ENCODE measurements at regions not wholly inside any gene's neighbourhood (a gene's known extent, or its start where the extent isn't known, plus 50 kb on each side); places are given as distances from the start of the nearest gene placed in this dataset.

DNA sequence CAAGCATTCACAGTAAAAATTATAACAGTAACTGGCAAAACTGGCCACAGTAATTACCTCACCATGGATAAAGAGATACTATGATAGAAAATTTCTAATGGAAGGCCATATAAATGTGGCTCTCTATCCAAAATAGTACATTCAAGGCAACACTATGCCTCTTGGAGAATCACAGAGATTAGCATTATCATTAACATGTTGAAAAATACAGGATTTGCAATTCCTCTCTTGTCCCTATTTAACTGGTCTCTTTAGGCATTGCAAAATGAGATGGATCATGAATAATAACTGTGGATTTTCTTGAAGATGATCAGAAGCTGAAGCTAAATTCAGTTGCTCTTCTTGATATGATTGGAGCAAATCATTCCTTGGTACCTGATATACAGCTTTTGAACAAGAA is 100.8 kb upstream of the HGF start:
- TF ChIP-seq POLR2AphosphoS5 (IDR thresholded peaks at IDR 0.05; ENCODE audit: low read depth, low read length) (no peak), TAF1 (IDR thresholded peaks at IDR 0.05; ENCODE audit: borderline replicate concordance, insufficient read depth, low read length) (no peak), FOXP2 (optimal IDR thresholded peaks at IDR 0.05; ENCODE audit: borderline replicate concordance, extremely low read depth, extremely low read length, insufficient read depth) (no peak), SIN3A (IDR thresholded peaks at IDR 0.05; ENCODE audit: borderline replicate concordance, insufficient read depth, low read length) (no peak)
- TF ChIP-seq, protein P1, sequence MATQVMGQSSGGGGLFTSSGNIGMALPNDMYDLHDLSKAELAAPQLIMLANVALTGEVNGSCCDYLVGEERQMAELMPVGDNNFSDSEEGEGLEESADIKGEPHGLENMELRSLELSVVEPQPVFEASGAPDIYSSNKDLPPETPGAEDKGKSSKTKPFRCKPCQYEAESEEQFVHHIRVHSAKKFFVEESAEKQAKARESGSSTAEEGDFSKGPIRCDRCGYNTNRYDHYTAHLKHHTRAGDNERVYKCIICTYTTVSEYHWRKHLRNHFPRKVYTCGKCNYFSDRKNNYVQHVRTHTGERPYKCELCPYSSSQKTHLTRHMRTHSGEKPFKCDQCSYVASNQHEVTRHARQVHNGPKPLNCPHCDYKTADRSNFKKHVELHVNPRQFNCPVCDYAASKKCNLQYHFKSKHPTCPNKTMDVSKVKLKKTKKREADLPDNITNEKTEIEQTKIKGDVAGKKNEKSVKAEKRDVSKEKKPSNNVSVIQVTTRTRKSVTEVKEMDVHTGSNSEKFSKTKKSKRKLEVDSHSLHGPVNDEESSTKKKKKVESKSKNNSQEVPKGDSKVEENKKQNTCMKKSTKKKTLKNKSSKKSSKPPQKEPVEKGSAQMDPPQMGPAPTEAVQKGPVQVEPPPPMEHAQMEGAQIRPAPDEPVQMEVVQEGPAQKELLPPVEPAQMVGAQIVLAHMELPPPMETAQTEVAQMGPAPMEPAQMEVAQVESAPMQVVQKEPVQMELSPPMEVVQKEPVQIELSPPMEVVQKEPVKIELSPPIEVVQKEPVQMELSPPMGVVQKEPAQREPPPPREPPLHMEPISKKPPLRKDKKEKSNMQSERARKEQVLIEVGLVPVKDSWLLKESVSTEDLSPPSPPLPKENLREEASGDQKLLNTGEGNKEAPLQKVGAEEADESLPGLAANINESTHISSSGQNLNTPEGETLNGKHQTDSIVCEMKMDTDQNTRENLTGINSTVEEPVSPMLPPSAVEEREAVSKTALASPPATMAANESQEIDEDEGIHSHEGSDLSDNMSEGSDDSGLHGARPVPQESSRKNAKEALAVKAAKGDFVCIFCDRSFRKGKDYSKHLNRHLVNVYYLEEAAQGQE (IDR thresholded peaks at IDR 0.05; ENCODE audit: insufficient read depth in 1 of 2, low read depth in 2 of 2, low read length in 2 of 2), result no peak

DNA sequence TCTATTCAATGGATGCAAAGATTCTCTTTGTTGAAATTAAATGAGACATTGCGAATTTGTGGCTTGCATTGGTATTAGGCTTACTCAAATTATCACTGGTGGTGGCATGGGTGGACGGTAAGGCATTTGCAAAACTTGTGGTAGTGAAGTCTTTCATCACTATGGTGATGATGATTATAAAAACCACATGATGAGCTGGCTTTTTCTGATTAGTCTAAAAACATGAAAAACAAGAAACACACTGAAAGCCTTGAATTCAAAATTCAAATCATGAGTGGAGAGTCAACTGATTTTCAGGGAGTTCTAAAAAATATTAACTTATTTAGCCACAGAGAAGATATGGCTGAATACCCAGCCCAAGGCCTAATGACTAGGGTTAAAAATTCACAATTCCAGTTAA is 99.8 kb upstream of the HGF start:
- no peak for TF ChIP-seq TAF1 (IDR thresholded peaks at IDR 0.05; ENCODE audit: borderline replicate concordance, insufficient read depth, low read length)
- no peak for TF ChIP-seq FOXP2 (optimal IDR thresholded peaks at IDR 0.05; ENCODE audit: borderline replicate concordance, extremely low read depth, extremely low read length, insufficient read depth)
- TF ChIP-seq, protein P1 (IDR thresholded peaks at IDR 0.05; ENCODE audit: insufficient read depth in 1 of 2, low read depth in 2 of 2, low read length in 2 of 2), result no peak
- TF ChIP-seq POLR2AphosphoS5 (IDR thresholded peaks at IDR 0.05; ENCODE audit: low read depth, low read length), result no peak
- TF ChIP-seq SIN3A (IDR thresholded peaks at IDR 0.05; ENCODE audit: borderline replicate concordance, insufficient read depth, low read length), result no peak

DNA sequence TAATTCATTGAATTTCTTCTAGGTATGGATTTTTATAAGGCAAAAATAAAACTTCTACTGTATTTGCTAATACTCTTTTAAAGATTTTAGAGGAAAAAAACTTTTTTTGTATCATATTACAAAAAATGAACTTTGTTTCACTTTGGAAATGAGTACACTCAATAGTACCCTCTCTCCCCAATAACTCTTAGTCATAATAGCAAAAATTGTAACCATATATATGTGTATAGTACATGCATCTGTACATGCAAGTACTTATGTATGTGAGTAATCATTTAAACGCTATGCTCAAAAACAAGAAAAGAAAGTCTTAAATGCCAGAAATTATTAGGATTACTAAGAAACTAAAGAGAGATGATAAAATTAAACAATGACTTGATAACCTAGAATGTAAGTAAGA is 95.9 kb upstream of the HGF start:
- TF ChIP-seq TAF1 (IDR thresholded peaks at IDR 0.05; ENCODE audit: borderline replicate concordance, insufficient read depth, low read length), result no peak
- TF ChIP-seq, protein P1 (IDR thresholded peaks at IDR 0.05; ENCODE audit: insufficient read depth in 1 of 2, low read depth in 2 of 2, low read length in 2 of 2), result no peak
- no peak for TF ChIP-seq SIN3A (IDR thresholded peaks at IDR 0.05; ENCODE audit: borderline replicate concordance, insufficient read depth, low read length)

DNA sequence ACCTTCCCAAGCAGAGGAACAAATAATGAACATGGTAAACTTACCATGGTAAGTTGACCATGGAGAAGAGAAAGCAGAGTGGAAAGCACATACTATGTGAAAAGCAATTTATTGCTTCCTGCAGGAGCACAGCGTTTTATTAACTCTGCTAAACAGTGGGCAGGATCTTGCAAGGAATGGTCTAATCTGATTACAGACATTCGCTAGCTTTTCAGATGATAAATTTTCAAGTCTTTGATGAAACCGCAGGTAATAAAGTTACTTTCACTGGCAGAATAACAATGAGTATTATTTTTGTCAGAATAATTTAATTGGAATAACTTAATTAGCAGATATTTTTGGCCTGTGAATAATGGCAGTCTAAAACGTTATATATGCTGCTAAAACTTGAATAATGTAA is 89.6 kb upstream of the HGF start:
- TF ChIP-seq SIN3A (IDR thresholded peaks at IDR 0.05; ENCODE audit: borderline replicate concordance, insufficient read depth, low read length), result no peak
- TF ChIP-seq, protein P1 (IDR thresholded peaks at IDR 0.05; ENCODE audit: insufficient read depth in 1 of 2, low read depth in 2 of 2, low read length in 2 of 2), result no peak
- no peak for TF ChIP-seq FOXP2 (optimal IDR thresholded peaks at IDR 0.05; ENCODE audit: borderline replicate concordance, extremely low read depth, extremely low read length, insufficient read depth)
- no peak for TF ChIP-seq TAF1 (IDR thresholded peaks at IDR 0.05; ENCODE audit: borderline replicate concordance, insufficient read depth, low read length)

DNA sequence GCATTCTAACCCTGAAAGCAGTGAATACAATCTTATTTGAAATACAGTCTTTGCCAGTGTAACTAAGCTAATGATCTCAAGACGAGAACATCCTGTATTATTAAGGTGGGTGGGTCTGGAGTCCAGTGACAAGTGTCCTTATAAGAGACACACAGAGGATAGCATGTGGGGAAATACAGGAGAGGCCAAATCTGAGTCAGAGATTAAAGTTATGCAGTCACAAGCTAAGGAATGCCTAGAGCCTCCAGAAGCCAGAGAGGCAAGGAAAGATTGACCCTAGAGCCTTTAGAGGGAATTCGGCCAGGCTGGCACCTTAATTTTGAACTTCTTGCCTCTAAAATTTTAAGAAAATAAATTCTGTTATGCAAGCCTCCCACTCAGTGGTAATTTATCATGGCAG is 87.5 kb upstream of the HGF start:
- TF ChIP-seq, protein P1 (IDR thresholded peaks at IDR 0.05; ENCODE audit: insufficient read depth in 1 of 2, low read depth in 2 of 2, low read length in 2 of 2), result no peak
- no peak for TF ChIP-seq TAF1 (IDR thresholded peaks at IDR 0.05; ENCODE audit: borderline replicate concordance, insufficient read depth, low read length)
- TF ChIP-seq FOXP2 (optimal IDR thresholded peaks at IDR 0.05; ENCODE audit: borderline replicate concordance, extremely low read depth, extremely low read length, insufficient read depth), result no peak
- no peak for TF ChIP-seq POLR2AphosphoS5 (IDR thresholded peaks at IDR 0.05; ENCODE audit: low read depth, low read length)
- no peak for TF ChIP-seq SIN3A (IDR thresholded peaks at IDR 0.05; ENCODE audit: borderline replicate concordance, insufficient read depth, low read length)
